Keratinocyte (primary cell): ENCODE measurements at regions not wholly inside any gene's neighbourhood (a gene's known extent, or its start where the extent isn't known, plus 50 kb on each side); places are given as distances from the start of the nearest gene placed in this dataset.
A peak's percentile ranks its signal among the peaks of the same experiment; 100 is the strongest.

Experiments
- DNase-seq: peaks from one replicate; pipeline ENCODE4 v3.0.0-alpha.2; 2011; ENCODE audit warnings: low read depth, missing footprints, low spot score
- FAIRE-seq: peaks from 2 replicates; lab custom pipeline; 2011; peaks lifted over from hg19 to GRCh38; lab: Jason Lieb, UNC
- H2AFZ ChIP-seq: 2 replicates; pipeline ENCODE4 v1.6.0; 2012; ENCODE audit warnings: low read length, control low read depth, inconsistent platforms; ENCODE audit not compliant: control insufficient read depth
- H3K27ac ChIP-seq: 2 replicates; pipeline ENCODE4 v1.5.1; 2011; ENCODE audit warnings: low read length; ENCODE audit not compliant: control insufficient read depth, insufficient read depth
- H3K27me3 ChIP-seq: 3 replicates; pipeline ENCODE4 v1.6.0; 2011; ENCODE audit warnings: low read length; ENCODE audit not compliant: control insufficient read depth, insufficient read depth; ENCODE audit errors: extremely low read depth
- H3K36me3 ChIP-seq, 2 experiments: 2 replicates in 1 of 2; 3 replicates in 1 of 2; pipeline ENCODE4 v1.5.1; 2011; ENCODE audit warnings: low read length in 2 of 2, mild to moderate bottlenecking in 1 of 2; ENCODE audit not compliant: control insufficient read depth in 2 of 2, insufficient read depth in 2 of 2; ENCODE audit errors: extremely low read depth in 1 of 2
- H3K4me1 ChIP-seq: 3 replicates; pipeline ENCODE4 v1.5.1; 2011; ENCODE audit warnings: low read length; ENCODE audit not compliant: control insufficient read depth, insufficient read depth; ENCODE audit errors: extremely low read depth
- H3K4me2 ChIP-seq: 3 replicates; pipeline ENCODE4 v1.6.0; 2011; ENCODE audit warnings: low read depth, low read length; ENCODE audit not compliant: control insufficient read depth, insufficient read depth; ENCODE audit errors: extremely low read depth
- H3K4me3 ChIP-seq, 3 experiments: fragments of 200-600 bp in 1 of 3; sonication (generic) in 1 of 3; 2 replicates in 2 of 3; 3 replicates in 1 of 3; pipeline ENCODE4 v1.5.1; 2011 to 2016; ENCODE audit warnings: low read length in 3 of 3, mild to moderate bottlenecking in 3 of 3, control low read depth in 2 of 3, inconsistent platforms in 1 of 3, low read depth in 1 of 3, mixed read lengths in 1 of 3, mixed run types in 1 of 3, moderate library complexity in 1 of 3; ENCODE audit not compliant: control insufficient read depth in 2 of 3, insufficient read depth in 2 of 3; ENCODE audit errors: extremely low read depth in 1 of 3
- H3K79me2 ChIP-seq: 2 replicates; pipeline ENCODE4 v1.6.0; 2012; ENCODE audit warnings: low read length; ENCODE audit not compliant: control insufficient read depth, insufficient read depth
- H3K9ac ChIP-seq: 3 replicates; pipeline ENCODE4 v1.6.0; 2011; ENCODE audit warnings: low read length; ENCODE audit not compliant: control insufficient read depth, insufficient read depth; ENCODE audit errors: extremely low read depth
- H3K9me1 ChIP-seq: 3 replicates; pipeline ENCODE4 v1.6.0; 2011; ENCODE audit warnings: low read length; ENCODE audit not compliant: control insufficient read depth, insufficient read depth; ENCODE audit errors: extremely low read depth
- H3K9me3 ChIP-seq: 2 replicates; pipeline ENCODE4 v1.5.1; 2012; ENCODE audit warnings: low read depth, low read length; ENCODE audit not compliant: control insufficient read depth
- H4K20me1 ChIP-seq: 3 replicates; pipeline ENCODE4 v1.6.0; 2011; ENCODE audit warnings: low read length; ENCODE audit not compliant: control insufficient read depth, insufficient read depth; ENCODE audit errors: extremely low read depth
- CTCF ChIP-seq, 3 experiments: IDR thresholded peaks in 1 of 3; conservative IDR thresholded peaks in 1 of 3; optimal IDR thresholded peaks in 1 of 3; 2 replicates in 2 of 3; 3 replicates in 1 of 3; pipeline versions ENCODE3 to v1.5.1; 2011; ENCODE audit warnings: low read length in 3 of 3, mild to moderate bottlenecking in 3 of 3, moderate library complexity in 2 of 3, control low read depth in 1 of 3, inconsistent platforms in 1 of 3; ENCODE audit not compliant: insufficient read depth in 2 of 3; ENCODE audit errors: extremely low read depth in 1 of 3
- EZH2 ChIP-seq: IDR thresholded peaks from one replicate; pipeline ENCODE4 v1.6.1; 2012; ENCODE audit warnings: inconsistent platforms, mild to moderate bottlenecking, low read length, moderate library complexity
- dilution Hi-C: fragments of 300-500 bp; cut with MboI; formaldehyde crosslinking; loops from one replicate; pipeline ENCODE4 v1.7.0; 2020; ENCODE audit warnings: low sequenced_read_pairs; ENCODE audit not compliant: extremely low pct_ligation_motif_present

GRCh38 chr17:77392376-77393273 is 251.9 kb downstream of the SEC14L1 start:
- H2AFZ ChIP-seq: no peak overlapping the region
- DNase-seq (no peak), FAIRE-seq (no peak)
- peak overlapping the region; percentile 72 for H3K27ac ChIP-seq
- H3K9ac ChIP-seq: peak overlapping the region; percentile 47
- H3K79me2 ChIP-seq: peaks cover 90% of the 10 kb centered on the region
- H3K4me2 ChIP-seq: peak overlapping the region; percentile 64
- H3K4me1 ChIP-seq: peaks cover 40% of the 10 kb centered on the region
- dilution Hi-C loops: no loop called here
- peaks cover 18% of the 10 kb centered on the region for H3K9me1 ChIP-seq
- TF ChIP-seq EZH2: no peak
- TF ChIP-seq CTCF (optimal IDR thresholded peaks at IDR 0.05 in 1 of 3, IDR thresholded peaks at IDR 0.05 in 1 of 3, conservative IDR thresholded peaks at IDR 0.05 in 1 of 3; ENCODE audit: extremely low read depth in 1 of 3, insufficient read depth in 2 of 3, low read length in 3 of 3): no peak
- H3K9me3 ChIP-seq: no peaks in the 10 kb centered on the region
- H3K4me3 ChIP-seq: no peak overlapping the region
- H4K20me1 ChIP-seq: peaks cover 60% of the 10 kb centered on the region
- no peaks in the 10 kb centered on the region for H3K27me3 ChIP-seq
- peaks cover 7 to 39% of the 10 kb centered on the region in 2 experiments for H3K36me3 ChIP-seq

- Histone ChIP-seq H3K9ac (no peak overlapping the region), H3K27me3 (no peaks in the 10 kb centered on the region), H3K27ac (no peak overlapping the region), H3K4me1 (peaks cover 40% of the 10 kb centered on the region), H3K79me2 (peaks cover 88% of the 10 kb centered on the region), H3K4me2 (no peak overlapping the region), H2AFZ (no peak overlapping the region), H3K9me3 (no peaks in the 10 kb centered on the region), H3K36me3 (peaks cover 7 to 39% of the 10 kb centered on the region in 2 experiments), H3K9me1 (peaks cover 18% of the 10 kb centered on the region), H3K4me3 (no peak overlapping the region), H4K20me1 (peaks cover 60% of the 10 kb centered on the region)
- FAIRE-seq (no peak), DNase-seq (no peak)
- TF ChIP-seq CTCF (optimal IDR thresholded peaks at IDR 0.05 in 1 of 3, IDR thresholded peaks at IDR 0.05 in 1 of 3, conservative IDR thresholded peaks at IDR 0.05 in 1 of 3; ENCODE audit: extremely low read depth in 1 of 3, insufficient read depth in 2 of 3, low read length in 3 of 3) (no peak), EZH2 (no peak)
- dilution Hi-C loops: no loop called here
Observed at GRCh38 chr17:77393274-77393600, 252.5 kb downstream of the SEC14L1 start.
